ENCODE measurements at regions not wholly inside any gene's neighbourhood (a gene's known extent, or its start where the extent isn't known, plus 50 kb on each side); places are given as distances from the start of the nearest gene placed in this dataset.

GRCh38 chr1:219749370-219749769, 136.5 kb upstream of the ZC3H11B start:
- TF ChIP-seq, protein P1, sequence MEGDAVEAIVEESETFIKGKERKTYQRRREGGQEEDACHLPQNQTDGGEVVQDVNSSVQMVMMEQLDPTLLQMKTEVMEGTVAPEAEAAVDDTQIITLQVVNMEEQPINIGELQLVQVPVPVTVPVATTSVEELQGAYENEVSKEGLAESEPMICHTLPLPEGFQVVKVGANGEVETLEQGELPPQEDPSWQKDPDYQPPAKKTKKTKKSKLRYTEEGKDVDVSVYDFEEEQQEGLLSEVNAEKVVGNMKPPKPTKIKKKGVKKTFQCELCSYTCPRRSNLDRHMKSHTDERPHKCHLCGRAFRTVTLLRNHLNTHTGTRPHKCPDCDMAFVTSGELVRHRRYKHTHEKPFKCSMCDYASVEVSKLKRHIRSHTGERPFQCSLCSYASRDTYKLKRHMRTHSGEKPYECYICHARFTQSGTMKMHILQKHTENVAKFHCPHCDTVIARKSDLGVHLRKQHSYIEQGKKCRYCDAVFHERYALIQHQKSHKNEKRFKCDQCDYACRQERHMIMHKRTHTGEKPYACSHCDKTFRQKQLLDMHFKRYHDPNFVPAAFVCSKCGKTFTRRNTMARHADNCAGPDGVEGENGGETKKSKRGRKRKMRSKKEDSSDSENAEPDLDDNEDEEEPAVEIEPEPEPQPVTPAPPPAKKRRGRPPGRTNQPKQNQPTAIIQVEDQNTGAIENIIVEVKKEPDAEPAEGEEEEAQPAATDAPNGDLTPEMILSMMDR (conservative IDR thresholded peaks at IDR 0.05; ENCODE audit: low read depth, low read length), result no peak
- no peak for TF ChIP-seq EZH2phosphoT487 (IDR thresholded peaks at IDR 0.05; ENCODE audit: borderline replicate concordance, low read length)
- no peak for TF ChIP-seq EZH2 (IDR thresholded peaks at IDR 0.05; ENCODE audit: low read length, unreplicated experiment)

Data from PC-3 (cell line).